Endodermal cell (in vitro differentiated cells): ENCODE measurements at regions not wholly inside any gene's neighbourhood (a gene's known extent, or its start where the extent isn't known, plus 50 kb on each side); places are given as distances from the start of the nearest gene placed in this dataset.

Experiments
- DNase-seq: peaks from one replicate; pipeline ENCODE4 v3.0.0-alpha.2; 2017
- H3K27ac ChIP-seq: 2 replicates; pipeline ENCODE4 v1.5.1; 2013; ENCODE audit warnings: mild to moderate bottlenecking, low read depth, low read length, moderate library complexity
- H3K27me3 ChIP-seq: 2 replicates; pipeline ENCODE4 v1.6.1; 2013; ENCODE audit warnings: mild to moderate bottlenecking, low read length, moderate library complexity; ENCODE audit not compliant: insufficient read depth, control insufficient read depth, poor library complexity, severe bottlenecking
- H3K36me3 ChIP-seq: 2 replicates; pipeline ENCODE4 v1.7.0; 2013; ENCODE audit warnings: mild to moderate bottlenecking, low read length, moderate library complexity; ENCODE audit not compliant: control insufficient read depth, insufficient read depth
- H3K4me1 ChIP-seq: one replicate; pipeline ENCODE4 v1.7.0; 2013; ENCODE audit warnings: low read length; ENCODE audit not compliant: control insufficient read depth, insufficient read depth
- H3K4me3 ChIP-seq: 2 replicates; pipeline ENCODE4 v1.5.1; 2013; ENCODE audit warnings: mild to moderate bottlenecking, low read length, moderate library complexity
- H3K9ac ChIP-seq: 2 replicates; pipeline ENCODE4 v1.6.1; 2013; ENCODE audit warnings: mild to moderate bottlenecking, low read length, moderate library complexity; ENCODE audit not compliant: poor library complexity, severe bottlenecking; ENCODE audit errors: extremely low read depth
- H3K9me3 ChIP-seq: 2 replicates; pipeline ENCODE4 v1.6.1; 2013; ENCODE audit warnings: mild to moderate bottlenecking, low read length, moderate library complexity; ENCODE audit not compliant: control insufficient read depth
- H3K27ac Mint-ChIP-seq: 2 replicates; pipeline ENCODE4 v1.8.0; 2020; ENCODE audit warnings: mixed read lengths
- H3K27me3 Mint-ChIP-seq: 2 replicates; pipeline ENCODE4 v1.8.0; 2021; ENCODE audit warnings: mild to moderate bottlenecking, mixed read lengths; ENCODE audit not compliant: insufficient read depth
- H3K36me3 Mint-ChIP-seq: 2 replicates; pipeline ENCODE4 v1.8.0; 2020; ENCODE audit warnings: low read depth, mixed read lengths
- H3K4me1 Mint-ChIP-seq: 2 replicates; pipeline ENCODE4 v1.8.0; 2020; ENCODE audit warnings: mixed read lengths
- H3K4me3 Mint-ChIP-seq: 2 replicates; pipeline ENCODE4 v1.8.0; 2020; ENCODE audit warnings: mild to moderate bottlenecking, moderate library complexity, mixed read lengths
- H3K9me3 Mint-ChIP-seq: 2 replicates; pipeline ENCODE4 v1.8.0; 2020; ENCODE audit warnings: mild to moderate bottlenecking, mixed read lengths
- WGBS, 2 experiments: methylation state at CpG; one replicate each; pipeline versions ENCODE4 v1.1.5 to v1.1.7; 2013; ENCODE audit warnings: missing lambda C conversion rate in 2 of 2, mixed read lengths in 1 of 2; ENCODE audit not compliant: insufficient coverage in 1 of 2, insufficient read length in 1 of 2; 5-methylcytosine and 5-hydroxymethylcytosine counted together
- TF ChIP-seq, protein P1 (sequence below): fragments of 200-600 bp; sonication (generic); conservative IDR thresholded peaks from 2 replicates; pipeline ENCODE4 v1.5.0; 2021; ENCODE audit warnings: antibody characterized with exemption, mild to moderate bottlenecking

DNA sequence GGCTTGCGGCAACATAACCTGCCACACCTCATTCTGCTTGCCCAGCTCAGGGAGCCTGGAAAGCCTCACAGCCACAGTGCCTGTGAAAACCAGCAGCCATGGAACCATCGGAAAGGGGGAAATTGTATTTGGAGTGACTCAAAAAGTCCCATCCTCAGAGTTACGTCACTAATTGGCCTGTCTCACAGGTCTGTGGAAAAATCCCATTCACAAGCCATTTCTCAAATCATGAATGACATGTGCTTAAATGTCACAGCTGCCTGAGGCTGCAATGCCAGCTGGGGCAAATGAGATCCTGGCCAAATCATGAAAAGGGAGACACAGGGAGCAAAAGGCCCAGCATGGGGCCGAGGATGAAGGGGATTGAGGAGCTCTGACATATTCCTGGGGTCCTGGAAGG is 486.9 kb upstream of the RAB6C start:
- Mint-ChIP-seq H3K4me3 (no peak overlapping the region), H3K4me1 (no peaks in the 10 kb centered on the region), H3K27ac (no peak overlapping the region), H3K27me3 (peaks cover 10% of the 10 kb centered on the region), H3K36me3 (no peaks in the 10 kb centered on the region), H3K9me3 (no peaks in the 10 kb centered on the region)
- Histone ChIP-seq H3K27ac (no peak overlapping the region), H3K36me3 (no peaks in the 10 kb centered on the region), H3K9me3 (no peaks in the 10 kb centered on the region), H3K4me1 (no peaks in the 10 kb centered on the region), H3K9ac (no peak overlapping the region), H3K4me3 (no peak overlapping the region), H3K27me3 (no peaks in the 10 kb centered on the region)
- TF ChIP-seq, protein P1, sequence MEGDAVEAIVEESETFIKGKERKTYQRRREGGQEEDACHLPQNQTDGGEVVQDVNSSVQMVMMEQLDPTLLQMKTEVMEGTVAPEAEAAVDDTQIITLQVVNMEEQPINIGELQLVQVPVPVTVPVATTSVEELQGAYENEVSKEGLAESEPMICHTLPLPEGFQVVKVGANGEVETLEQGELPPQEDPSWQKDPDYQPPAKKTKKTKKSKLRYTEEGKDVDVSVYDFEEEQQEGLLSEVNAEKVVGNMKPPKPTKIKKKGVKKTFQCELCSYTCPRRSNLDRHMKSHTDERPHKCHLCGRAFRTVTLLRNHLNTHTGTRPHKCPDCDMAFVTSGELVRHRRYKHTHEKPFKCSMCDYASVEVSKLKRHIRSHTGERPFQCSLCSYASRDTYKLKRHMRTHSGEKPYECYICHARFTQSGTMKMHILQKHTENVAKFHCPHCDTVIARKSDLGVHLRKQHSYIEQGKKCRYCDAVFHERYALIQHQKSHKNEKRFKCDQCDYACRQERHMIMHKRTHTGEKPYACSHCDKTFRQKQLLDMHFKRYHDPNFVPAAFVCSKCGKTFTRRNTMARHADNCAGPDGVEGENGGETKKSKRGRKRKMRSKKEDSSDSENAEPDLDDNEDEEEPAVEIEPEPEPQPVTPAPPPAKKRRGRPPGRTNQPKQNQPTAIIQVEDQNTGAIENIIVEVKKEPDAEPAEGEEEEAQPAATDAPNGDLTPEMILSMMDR, result no peak
- DNase-seq, result no peak
- WGBS, 2 experiments, result 87 to 96% methylated on average over 4 of the region's 4 CpGs

DNA sequence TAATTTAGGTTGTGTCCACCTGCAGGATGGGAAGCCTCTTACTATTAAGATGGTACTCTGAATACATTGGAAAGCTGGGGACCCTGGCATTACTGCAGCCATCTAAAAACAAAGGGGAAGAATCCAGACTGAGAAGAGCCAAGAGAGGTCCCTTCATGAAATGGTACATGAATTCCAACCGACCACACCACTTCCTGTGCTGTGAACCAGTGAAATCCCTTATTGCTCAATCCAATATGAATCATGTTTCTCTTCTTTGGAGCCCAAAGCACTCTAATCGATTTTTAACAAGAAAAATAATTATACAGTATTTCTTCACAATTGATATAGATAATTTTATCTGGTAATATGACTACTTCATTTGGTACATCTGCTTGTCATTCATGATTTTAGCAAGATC is 479.7 kb upstream of the RAB6C start:
- H3K27ac Mint-ChIP-seq, result no peak overlapping the region
- H3K27me3 ChIP-seq, result no peaks in the 10 kb centered on the region
- H3K36me3 Mint-ChIP-seq, result no peaks in the 10 kb centered on the region
- DNase-seq, result no peak
- H3K9ac ChIP-seq, result no peak overlapping the region
- no peaks in the 10 kb centered on the region for H3K4me1 Mint-ChIP-seq
- H3K9me3 ChIP-seq, result no peaks in the 10 kb centered on the region
- 90 to 93% methylated on average over 1 of the region's 2 CpGs for WGBS, 2 experiments
- H3K4me1 ChIP-seq, result no peaks in the 10 kb centered on the region
- TF ChIP-seq, protein P1, result no peak
- H3K4me3 ChIP-seq, result no peak overlapping the region
- H3K36me3 ChIP-seq, result no peaks in the 10 kb centered on the region
- H3K4me3 Mint-ChIP-seq, result no peak overlapping the region
- H3K9me3 Mint-ChIP-seq, result no peaks in the 10 kb centered on the region
- peaks cover 15% of the 10 kb centered on the region for H3K27me3 Mint-ChIP-seq
- H3K27ac ChIP-seq, result no peak overlapping the region

DNA sequence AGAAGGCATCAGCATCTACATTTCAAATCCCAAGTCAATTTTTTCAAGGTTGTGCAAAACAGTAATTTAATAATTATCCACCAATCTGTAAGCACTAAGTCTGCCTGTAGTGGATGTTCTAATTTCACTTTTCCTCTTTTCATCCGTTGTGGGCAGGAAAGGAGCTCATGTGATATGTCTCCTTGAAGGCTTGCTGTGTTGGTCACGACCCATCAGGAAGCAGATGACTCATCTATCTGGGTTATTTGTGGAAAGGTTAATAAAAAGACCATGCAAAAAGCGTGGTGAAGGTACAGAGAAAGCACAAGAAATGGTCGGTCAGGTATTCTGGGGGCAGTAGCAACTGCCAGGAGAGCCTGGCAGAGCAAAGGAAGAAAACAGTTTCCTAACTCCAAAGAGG is 476.7 kb upstream of the RAB6C start:
- Mint-ChIP-seq H3K27me3 (peaks cover 11% of the 10 kb centered on the region), H3K9me3 (no peaks in the 10 kb centered on the region), H3K4me1 (no peaks in the 10 kb centered on the region), H3K27ac (no peak overlapping the region), H3K4me3 (no peak overlapping the region), H3K36me3 (no peaks in the 10 kb centered on the region)
- Histone ChIP-seq H3K4me1 (no peaks in the 10 kb centered on the region), H3K36me3 (no peaks in the 10 kb centered on the region), H3K27me3 (no peaks in the 10 kb centered on the region), H3K4me3 (no peak overlapping the region), H3K27ac (no peak overlapping the region), H3K9ac (no peak overlapping the region), H3K9me3 (no peaks in the 10 kb centered on the region)
- TF ChIP-seq, protein P1, result no peak
- WGBS, 2 experiments, result 63 to 68% methylated on average over 2 to 4 of the region's 4 CpGs
- DNase-seq, result no peak
